ENCODE measurements at regions not wholly inside any gene's neighbourhood (a gene's known extent, or its start where the extent isn't known, plus 50 kb on each side); places are given as distances from the start of the nearest gene placed in this dataset.
"Not testable (repeated sequence)": the region's sequence is repeated elsewhere in the genome, so short reads cannot be mapped to it uniquely, and the experiment has no call there.

- H3K36me3 ChIP-seq (ENCODE audit: control insufficient read depth, insufficient read depth, low read length); H3K9me3 ChIP-seq (ENCODE audit: control insufficient read depth, insufficient read depth, low read length); H3K4me3 ChIP-seq (ENCODE audit: low read length); H3K27ac ChIP-seq (ENCODE audit: low read length); H3K4me1 ChIP-seq (ENCODE audit: control insufficient read depth, insufficient read depth, low read length); DNase-seq (ENCODE audit: low read depth, low spot score); H3K27me3 ChIP-seq (ENCODE audit: control insufficient read depth, insufficient read depth, low read length): not testable (repeated sequence)
Observed at GRCh38 chr2:87653373-87653772, 94.5 kb upstream of the PLGLB2 start.

- no CpG with 5 or more reads among the region's 7 CpGs for WGBS (ENCODE audit: insufficient coverage, insufficient read length)
- not testable (repeated sequence) for H3K9me3 ChIP-seq (ENCODE audit: control insufficient read depth, insufficient read depth, low read length); DNase-seq (ENCODE audit: low read depth, low spot score); H3K27ac ChIP-seq (ENCODE audit: low read length); H3K4me3 ChIP-seq (ENCODE audit: low read length); H3K4me1 ChIP-seq (ENCODE audit: control insufficient read depth, insufficient read depth, low read length); H3K27me3 ChIP-seq (ENCODE audit: control insufficient read depth, insufficient read depth, low read length); H3K36me3 ChIP-seq (ENCODE audit: control insufficient read depth, insufficient read depth, low read length)
Observed at GRCh38 chr2:87654136-87654814, 93.6 kb upstream of the PLGLB2 start.

GRCh38 chr2:87657915-87658314, 90.0 kb upstream of the PLGLB2 start:
- DNase-seq (ENCODE audit: low read depth, low spot score) = not testable (repeated sequence)

GRCh38 chr2:87658357-87658756, 89.5 kb upstream of the PLGLB2 start:
- DNase-seq (ENCODE audit: low read depth, low spot score); H3K4me3 ChIP-seq (ENCODE audit: low read length); H3K27me3 ChIP-seq (ENCODE audit: control insufficient read depth, insufficient read depth, low read length); H3K9me3 ChIP-seq (ENCODE audit: control insufficient read depth, insufficient read depth, low read length); H3K27ac ChIP-seq (ENCODE audit: low read length); H3K4me1 ChIP-seq (ENCODE audit: control insufficient read depth, insufficient read depth, low read length); H3K36me3 ChIP-seq (ENCODE audit: control insufficient read depth, insufficient read depth, low read length): not testable (repeated sequence)
- WGBS (ENCODE audit: insufficient coverage, insufficient read length) = no CpG with 5 or more reads among the region's 7 CpGs

More at GRCh38 chr2:87657915-87658314, 90.0 kb upstream of the PLGLB2 start:
- WGBS (ENCODE audit: insufficient coverage, insufficient read length) = no CpG with 5 or more reads among the region's 2 CpGs
- not testable (repeated sequence) for H3K4me3 ChIP-seq (ENCODE audit: low read length); H3K36me3 ChIP-seq (ENCODE audit: control insufficient read depth, insufficient read depth, low read length); H3K9me3 ChIP-seq (ENCODE audit: control insufficient read depth, insufficient read depth, low read length); H3K4me1 ChIP-seq (ENCODE audit: control insufficient read depth, insufficient read depth, low read length); H3K27me3 ChIP-seq (ENCODE audit: control insufficient read depth, insufficient read depth, low read length); H3K27ac ChIP-seq (ENCODE audit: low read length)

- not testable (repeated sequence) for H3K9me3 ChIP-seq (ENCODE audit: control insufficient read depth, insufficient read depth, low read length); DNase-seq (ENCODE audit: low read depth, low spot score); H3K27me3 ChIP-seq (ENCODE audit: control insufficient read depth, insufficient read depth, low read length); H3K4me1 ChIP-seq (ENCODE audit: control insufficient read depth, insufficient read depth, low read length); H3K36me3 ChIP-seq (ENCODE audit: control insufficient read depth, insufficient read depth, low read length); H3K27ac ChIP-seq (ENCODE audit: low read length); H3K4me3 ChIP-seq (ENCODE audit: low read length)
- no CpG with 5 or more reads among the region's 6 CpGs for WGBS (ENCODE audit: insufficient coverage, insufficient read length)
Observed at GRCh38 chr2:87658976-87659375, 88.9 kb upstream of the PLGLB2 start.

GRCh38 chr2:87660164-87660563, 87.7 kb upstream of the PLGLB2 start:
- not testable (repeated sequence) for H3K27me3 ChIP-seq (ENCODE audit: control insufficient read depth, insufficient read depth, low read length); DNase-seq (ENCODE audit: low read depth, low spot score); H3K36me3 ChIP-seq (ENCODE audit: control insufficient read depth, insufficient read depth, low read length); H3K27ac ChIP-seq (ENCODE audit: low read length); H3K4me1 ChIP-seq (ENCODE audit: control insufficient read depth, insufficient read depth, low read length); H3K4me3 ChIP-seq (ENCODE audit: low read length); H3K9me3 ChIP-seq (ENCODE audit: control insufficient read depth, insufficient read depth, low read length)
- no CpG with 5 or more reads among the region's 10 CpGs for WGBS (ENCODE audit: insufficient coverage, insufficient read length)

- not testable (repeated sequence) for H3K36me3 ChIP-seq (ENCODE audit: control insufficient read depth, insufficient read depth, low read length); H3K27me3 ChIP-seq (ENCODE audit: control insufficient read depth, insufficient read depth, low read length); H3K4me3 ChIP-seq (ENCODE audit: low read length); H3K27ac ChIP-seq (ENCODE audit: low read length); H3K9me3 ChIP-seq (ENCODE audit: control insufficient read depth, insufficient read depth, low read length); H3K4me1 ChIP-seq (ENCODE audit: control insufficient read depth, insufficient read depth, low read length)
- whole genome bisulfite sequencing (ENCODE audit: insufficient coverage, insufficient read length) = no CpG with 5 or more reads among the region's 10 CpGs
- DNase-seq (ENCODE audit: low read depth, low spot score) = peak; percentile 57
Observed at GRCh38 chr2:87662316-87663290, 85.3 kb upstream of the PLGLB2 start.

GRCh38 chr2:87663347-87663746, 84.5 kb upstream of the PLGLB2 start:
- not testable (repeated sequence) for H3K27me3 ChIP-seq (ENCODE audit: control insufficient read depth, insufficient read depth, low read length); H3K4me3 ChIP-seq (ENCODE audit: low read length); H3K36me3 ChIP-seq (ENCODE audit: control insufficient read depth, insufficient read depth, low read length); DNase-seq (ENCODE audit: low read depth, low spot score); H3K9me3 ChIP-seq (ENCODE audit: control insufficient read depth, insufficient read depth, low read length); H3K27ac ChIP-seq (ENCODE audit: low read length); H3K4me1 ChIP-seq (ENCODE audit: control insufficient read depth, insufficient read depth, low read length)

GRCh38 chr2:87667027-87667426, 80.9 kb upstream of the PLGLB2 start:
- H3K4me1 ChIP-seq (ENCODE audit: control insufficient read depth, insufficient read depth, low read length); H3K9me3 ChIP-seq (ENCODE audit: control insufficient read depth, insufficient read depth, low read length); H3K27me3 ChIP-seq (ENCODE audit: control insufficient read depth, insufficient read depth, low read length); H3K36me3 ChIP-seq (ENCODE audit: control insufficient read depth, insufficient read depth, low read length); H3K27ac ChIP-seq (ENCODE audit: low read length); DNase-seq (ENCODE audit: low read depth, low spot score); H3K4me3 ChIP-seq (ENCODE audit: low read length): not testable (repeated sequence)

GRCh38 chr2:87668361-87668760, 79.5 kb upstream of the PLGLB2 start:
- not testable (repeated sequence) for H3K4me1 ChIP-seq (ENCODE audit: control insufficient read depth, insufficient read depth, low read length); H3K27ac ChIP-seq (ENCODE audit: low read length); H3K27me3 ChIP-seq (ENCODE audit: control insufficient read depth, insufficient read depth, low read length); H3K4me3 ChIP-seq (ENCODE audit: low read length); H3K36me3 ChIP-seq (ENCODE audit: control insufficient read depth, insufficient read depth, low read length); DNase-seq (ENCODE audit: low read depth, low spot score); H3K9me3 ChIP-seq (ENCODE audit: control insufficient read depth, insufficient read depth, low read length)
- WGBS (ENCODE audit: insufficient coverage, insufficient read length) = no CpG with 5 or more reads among the region's 5 CpGs

All from iPS DF 6.9 (cell line).